ENCODE measurements at regions not wholly inside any gene's neighbourhood (a gene's known extent, or its start where the extent isn't known, plus 50 kb on each side); places are given as distances from the start of the nearest gene placed in this dataset.
A peak's percentile ranks its signal among the peaks of the same experiment; 100 is the strongest.

DNA sequence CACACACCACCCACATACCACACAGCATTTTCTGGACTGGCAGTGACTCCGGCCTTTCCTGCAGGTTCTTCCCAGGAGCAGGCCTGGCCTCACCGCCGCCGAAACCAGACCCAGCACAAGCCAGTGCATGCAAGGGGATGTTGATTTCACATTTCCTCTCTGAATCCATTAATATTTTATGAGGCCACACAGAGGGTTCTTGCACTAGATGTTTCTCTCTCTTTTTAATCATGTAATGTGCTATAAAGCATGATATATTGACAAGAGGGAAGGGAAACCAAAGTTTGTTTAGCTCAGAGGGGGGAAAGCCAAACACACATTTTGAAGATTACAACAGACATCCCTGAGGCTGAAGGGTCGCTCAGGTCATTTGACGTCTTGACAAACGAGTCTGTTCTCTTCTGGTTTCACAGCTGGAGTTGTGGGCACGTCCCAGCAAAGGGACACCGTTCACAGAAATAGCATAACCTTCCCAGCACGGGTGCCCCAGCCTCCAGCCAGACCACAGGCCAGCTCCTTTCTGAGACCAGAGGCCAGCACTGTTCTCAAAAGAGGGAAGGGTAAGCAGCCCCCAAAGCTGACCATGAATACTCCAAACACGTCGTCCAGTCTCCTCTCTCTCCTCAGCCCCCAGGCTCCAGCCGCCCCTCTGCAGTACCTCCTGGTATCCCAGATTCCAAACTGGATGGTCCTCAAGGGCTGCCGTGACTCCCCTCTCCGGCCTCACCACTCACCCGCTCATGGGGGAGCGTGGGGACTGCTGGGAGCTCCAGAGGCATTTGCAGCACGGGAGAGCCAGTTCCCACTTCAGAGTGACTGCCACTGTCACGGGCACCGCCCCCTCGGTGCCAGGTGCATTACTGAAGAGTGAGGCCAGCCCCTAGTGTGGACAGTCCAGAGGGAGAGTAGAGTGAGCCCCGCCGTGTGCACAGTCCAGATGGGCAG, 340.3 kb upstream of the SALL3 start:
- intact Hi-C loops (cut with DNase I) = no loop called here
- no peak for DNase-seq

DNA sequence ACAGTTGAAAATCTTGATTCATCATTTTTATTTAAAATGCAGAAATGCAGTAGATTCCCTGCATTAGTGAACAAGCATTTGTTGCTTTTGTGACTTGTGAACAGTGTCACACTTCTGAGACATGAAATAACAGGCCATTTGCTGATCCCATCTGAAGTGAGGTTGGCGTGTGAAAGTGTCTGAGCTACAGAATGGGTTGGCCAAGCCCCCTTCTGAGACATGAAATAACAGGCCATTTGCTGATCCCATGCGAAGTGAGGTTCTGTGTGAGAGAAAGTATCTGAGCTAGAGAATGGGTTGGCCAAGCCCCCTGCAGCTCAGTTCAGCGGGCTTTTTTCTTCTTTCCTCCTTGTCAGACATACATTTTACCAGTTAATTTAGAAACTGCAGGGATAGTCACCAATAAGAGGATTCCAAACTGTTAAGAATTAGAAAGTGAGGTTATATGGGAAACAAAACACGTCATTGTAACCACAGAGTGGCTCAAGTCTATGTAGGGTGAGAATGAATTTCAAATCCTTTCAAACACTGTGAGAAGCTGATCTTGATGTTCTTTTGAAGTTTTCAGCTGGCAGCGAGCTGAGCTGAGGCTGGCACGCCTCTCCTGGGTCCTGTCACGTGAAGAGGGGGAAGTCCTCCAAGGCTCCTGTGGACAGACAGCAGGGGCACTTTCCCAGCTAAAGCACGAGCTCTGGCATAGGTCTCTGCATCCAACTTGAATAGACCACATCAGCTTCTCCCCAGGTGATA, 339.2 kb upstream of the SALL3 start:
- peak in 1 of 10 donors; percentile 29 for DNase-seq
- intact Hi-C loops (cut with DNase I) = no loop called here

DNA sequence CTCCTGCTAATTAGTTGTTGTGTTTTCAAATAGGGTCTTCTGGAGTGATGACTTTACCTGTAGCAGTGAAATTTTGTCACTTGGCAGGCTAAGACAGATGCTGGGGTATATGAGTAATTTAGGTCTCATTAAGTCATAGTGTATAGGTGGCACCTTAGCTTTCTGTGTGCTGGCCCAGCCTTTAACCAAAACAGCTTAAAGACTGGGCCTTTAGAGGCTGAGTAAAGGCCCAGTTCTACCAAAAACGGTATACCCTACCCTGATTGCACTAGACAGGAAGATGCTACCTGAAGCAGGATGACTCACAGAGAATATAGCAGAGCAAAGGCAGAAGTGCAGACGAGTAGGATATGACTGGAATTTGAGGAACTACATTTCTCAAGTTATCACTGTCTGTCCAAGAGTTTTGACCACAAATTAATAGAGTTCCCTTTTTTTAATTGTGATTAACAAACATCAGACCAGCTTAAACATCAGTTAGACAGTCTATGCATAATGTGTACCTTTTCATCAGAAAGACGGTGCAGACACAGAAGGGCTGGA, 337.9 kb upstream of the SALL3 start:
- intact Hi-C loops (cut with DNase I) = no loop called here
- DNase-seq = no peak

DNA sequence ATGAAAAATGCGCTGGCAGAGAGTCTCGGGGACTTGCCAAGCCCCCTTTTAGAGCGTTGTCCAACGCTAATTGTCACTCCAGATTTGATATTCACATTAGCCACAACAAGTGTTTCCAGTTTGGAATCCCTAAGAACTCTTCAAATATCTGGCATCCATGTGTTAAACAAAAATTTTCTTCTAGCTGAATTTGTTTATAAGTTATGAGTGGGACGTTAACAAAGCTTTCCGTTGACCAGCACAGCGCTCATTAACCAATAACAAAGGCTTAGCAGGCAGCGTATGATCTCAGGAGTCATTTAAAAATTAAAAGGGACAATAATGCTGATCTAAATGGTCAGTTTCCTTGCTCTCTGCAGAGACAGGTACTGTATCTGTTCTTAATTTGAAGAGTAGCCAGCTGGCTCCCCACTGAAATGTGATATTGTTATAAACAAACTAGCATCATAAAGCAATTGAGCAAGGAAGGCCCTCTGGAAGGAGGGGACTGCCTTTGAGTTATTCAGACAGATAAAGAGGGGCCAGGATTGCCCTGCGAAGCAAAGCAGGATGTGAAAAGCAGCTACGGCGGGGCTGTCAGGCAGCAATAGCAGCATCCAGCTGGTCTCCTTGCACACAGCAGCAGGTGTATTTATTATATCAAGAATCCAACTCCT, 337.2 kb upstream of the SALL3 start:
- intact Hi-C loops (cut with DNase I) = no loop called here
- peak in 1 of 10 donors; percentile 45 for DNase-seq

DNA sequence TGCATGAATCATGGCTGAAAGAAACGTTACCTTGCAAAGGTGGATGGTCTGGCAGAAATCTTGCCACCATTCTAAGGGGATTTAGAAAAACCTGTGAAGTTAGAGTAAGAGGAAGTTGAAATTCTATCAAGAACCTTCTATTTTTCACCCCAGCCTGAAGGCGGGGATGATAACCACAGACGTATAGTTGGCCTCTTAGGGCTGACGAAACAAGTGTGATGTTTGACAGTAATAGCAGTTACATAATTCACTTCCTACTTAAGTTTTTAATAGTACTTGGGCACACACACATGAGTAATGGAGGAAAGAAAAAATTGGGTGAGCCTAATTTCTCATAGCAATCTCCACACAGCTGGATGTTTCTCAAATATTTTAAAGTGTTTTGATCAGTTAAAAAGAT, 336.6 kb upstream of the SALL3 start:
- intact Hi-C loops (cut with DNase I) = no loop called here
- DNase-seq = no peak

DNA sequence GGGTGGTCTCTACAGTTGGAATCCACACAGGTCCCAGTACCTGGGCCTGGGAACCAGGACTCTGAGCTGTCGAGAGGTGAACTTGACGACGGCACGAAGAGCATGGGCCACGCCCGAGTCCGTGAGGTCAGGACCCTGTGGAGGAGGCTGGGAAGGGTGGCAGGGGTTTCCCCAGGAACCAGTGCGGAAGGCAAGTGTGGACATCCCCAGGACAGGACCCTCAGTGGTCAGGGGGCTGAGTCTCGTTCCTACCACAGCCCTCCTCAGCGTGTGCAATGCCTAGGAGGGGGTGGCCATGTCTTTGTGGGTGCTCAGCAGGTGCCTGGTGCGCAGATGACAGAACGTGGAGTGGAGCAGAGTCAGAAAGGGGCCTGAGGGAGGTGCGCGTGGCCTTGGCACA, 335.6 kb upstream of the SALL3 start:
- DNase-seq = peak in 1 of 10 donors; percentile 62
- intact Hi-C loops (cut with DNase I) = no loop called here

DNA sequence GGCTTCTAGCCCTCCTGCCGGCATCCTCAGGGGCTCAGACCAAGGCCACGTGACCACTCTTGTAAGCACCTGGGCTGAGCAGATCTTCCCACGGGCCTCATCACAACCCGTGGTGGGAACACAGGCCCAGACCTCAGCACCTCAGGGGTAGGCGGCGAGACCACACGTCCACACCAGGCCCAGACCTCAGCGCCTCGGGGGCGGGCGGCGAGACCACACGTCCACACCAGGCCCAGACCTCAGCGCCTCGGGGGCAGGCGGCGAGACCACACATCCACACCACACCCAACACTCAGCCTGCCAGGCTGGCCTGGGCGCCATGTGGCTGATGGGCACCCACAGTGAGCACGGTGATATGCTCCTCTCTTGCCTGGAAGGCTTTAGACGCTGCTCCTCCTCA, 334.4 kb upstream of the SALL3 start:
- no peak for DNase-seq
- intact Hi-C loops (cut with DNase I) = no loop called here

DNA sequence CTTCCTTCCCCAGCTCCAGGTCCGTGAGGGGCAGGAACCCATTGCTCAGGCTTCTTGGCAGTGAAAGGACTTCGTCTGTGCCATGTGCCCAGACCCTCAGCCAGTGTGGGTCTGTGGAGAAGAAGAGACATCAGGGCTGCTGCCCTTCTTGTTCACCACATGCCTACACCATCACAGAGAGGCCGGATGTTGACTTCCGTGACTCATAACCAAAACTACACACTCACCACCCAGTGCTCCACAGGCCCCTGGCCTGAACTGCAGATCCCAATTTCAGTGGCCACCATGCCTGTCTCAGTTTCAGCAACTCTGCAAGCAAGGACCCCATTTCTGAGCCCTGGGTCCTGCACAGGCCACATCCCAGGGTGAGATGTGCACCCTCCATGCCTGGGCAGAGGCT, 332.6 kb upstream of the SALL3 start:
- intact Hi-C loops (cut with DNase I) = no loop called here
- peak in 1 of 10 donors; percentile 41 for DNase-seq

DNA sequence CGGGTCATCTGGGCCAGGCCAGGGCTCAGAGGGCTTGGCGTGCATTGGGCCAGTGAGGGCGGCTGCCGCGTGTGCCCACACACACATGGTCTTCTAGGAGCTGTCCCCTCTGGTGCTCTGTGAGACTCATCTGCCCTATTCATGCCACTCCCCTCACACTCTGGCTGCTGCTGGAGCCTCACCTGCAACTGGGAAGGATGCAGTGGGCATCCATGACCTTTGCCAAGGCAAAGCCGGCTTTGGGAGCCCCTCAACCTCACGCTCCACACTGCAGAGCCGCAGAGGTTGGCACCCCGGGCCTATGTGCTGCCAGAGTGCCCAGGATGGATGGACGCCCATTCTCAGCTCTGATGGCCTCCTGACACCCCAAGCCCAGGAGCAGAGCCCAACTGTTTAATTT, 330.2 kb upstream of the SALL3 start:
- intact Hi-C loops (cut with DNase I) = no loop called here
- DNase-seq = peak in 1 of 10 donors; percentile 60

DNA sequence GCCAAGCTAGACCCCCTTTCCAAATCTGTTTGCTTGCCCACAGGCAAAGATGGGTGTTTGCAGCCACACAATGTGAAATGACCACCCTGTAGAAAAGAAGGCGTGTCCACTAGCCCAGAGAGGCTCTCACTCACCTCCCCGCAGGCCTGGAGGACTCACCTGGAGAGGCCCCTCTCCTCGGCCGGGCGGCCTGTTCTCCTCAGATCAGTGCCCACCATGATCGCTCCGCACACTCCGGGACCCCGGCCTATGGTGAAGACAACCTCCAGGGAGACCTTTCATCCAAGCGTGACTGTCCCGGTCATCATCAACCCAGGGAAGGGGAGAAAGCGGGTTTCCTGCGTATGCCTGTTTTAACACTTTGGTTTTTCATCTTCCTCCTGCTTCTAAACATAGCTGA, 328.7 kb upstream of the SALL3 start:
- intact Hi-C loops (cut with DNase I) = no loop called here
- DNase-seq = peak in 1 of 10 donors; percentile 54

DNA sequence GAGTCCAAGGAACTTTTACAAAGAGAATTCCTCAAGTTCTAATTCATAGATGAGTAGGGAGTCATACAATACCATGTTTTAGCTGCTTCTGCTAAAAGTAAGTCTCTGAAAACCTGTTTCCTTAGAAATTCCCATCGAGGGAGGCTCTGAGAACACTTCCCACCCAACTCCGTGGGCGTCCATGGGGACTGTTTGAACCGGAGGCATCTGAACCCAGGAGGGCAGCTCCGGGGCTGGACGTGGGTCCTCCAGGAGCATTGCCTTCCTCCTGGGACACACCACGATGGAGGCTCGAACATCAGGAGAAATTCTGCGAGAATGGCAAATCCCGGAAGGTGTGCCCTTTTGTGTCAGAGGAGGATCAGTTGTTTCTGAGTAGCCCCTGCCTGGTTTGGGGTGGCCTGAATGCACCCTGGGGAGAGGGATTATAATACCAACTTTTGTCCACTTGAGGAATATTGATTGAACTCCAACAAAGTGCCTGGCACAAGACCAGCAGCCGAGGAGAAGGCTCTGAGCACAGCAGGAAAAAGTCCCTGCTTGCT, 327.5 kb upstream of the SALL3 start:
- peak in 1 of 10 donors; percentile 50 for DNase-seq
- intact Hi-C loops (cut with DNase I) = no loop called here

DNA sequence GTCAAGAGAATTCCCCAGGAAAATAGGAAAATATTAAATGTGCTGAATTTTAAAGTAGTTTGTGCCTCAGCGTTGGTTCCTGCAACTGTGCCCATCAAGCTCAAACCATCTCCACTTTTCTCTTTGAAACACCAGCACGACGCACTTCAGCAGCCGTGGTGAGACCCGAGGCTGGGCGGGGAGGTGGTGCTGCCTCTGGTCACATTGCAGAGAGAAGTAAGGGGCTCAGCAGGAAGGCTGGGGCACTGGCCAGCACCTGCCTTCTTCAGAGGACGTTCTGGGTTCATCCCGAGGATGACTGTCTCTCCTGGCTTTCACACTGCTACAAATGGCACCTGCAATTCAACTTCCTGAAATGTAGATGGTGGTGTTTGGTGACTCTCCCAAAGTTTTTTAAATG, 323.7 kb upstream of the SALL3 start:
- intact Hi-C loops (cut with DNase I) = no loop called here
- DNase-seq = peak in 1 of 10 donors; percentile 72

DNA sequence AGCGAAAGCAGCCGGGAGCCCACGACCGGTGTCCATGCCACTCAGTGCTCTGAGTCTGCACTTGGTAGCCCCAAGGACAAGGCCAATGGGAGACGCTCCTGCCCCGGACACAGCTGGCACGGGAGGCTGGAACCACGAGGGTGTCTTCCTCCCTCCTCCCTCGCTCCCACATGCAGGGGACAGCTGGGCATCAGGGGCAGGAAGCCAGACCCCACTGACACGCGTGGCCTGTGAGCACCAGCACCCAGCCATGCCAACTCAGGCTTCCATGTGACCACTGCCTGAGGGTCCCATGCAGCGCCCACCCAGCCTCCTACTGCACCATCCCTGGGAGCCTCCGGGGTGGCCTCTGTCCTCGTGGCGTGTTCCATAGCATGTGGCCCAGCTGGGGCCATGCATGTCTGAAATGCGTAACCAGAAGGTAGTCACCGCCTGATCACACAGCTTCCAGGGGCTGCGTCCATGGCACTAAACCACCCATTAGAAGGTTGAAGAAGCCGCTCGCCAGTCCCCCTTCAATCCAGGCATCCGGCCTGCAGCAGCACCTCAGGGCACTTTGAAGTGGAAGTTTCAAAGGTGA, 323.2 kb upstream of the SALL3 start:
- intact Hi-C loops (cut with DNase I) = no loop called here
- DNase-seq = peak in 2 of 10 donors; percentile 50

DNA sequence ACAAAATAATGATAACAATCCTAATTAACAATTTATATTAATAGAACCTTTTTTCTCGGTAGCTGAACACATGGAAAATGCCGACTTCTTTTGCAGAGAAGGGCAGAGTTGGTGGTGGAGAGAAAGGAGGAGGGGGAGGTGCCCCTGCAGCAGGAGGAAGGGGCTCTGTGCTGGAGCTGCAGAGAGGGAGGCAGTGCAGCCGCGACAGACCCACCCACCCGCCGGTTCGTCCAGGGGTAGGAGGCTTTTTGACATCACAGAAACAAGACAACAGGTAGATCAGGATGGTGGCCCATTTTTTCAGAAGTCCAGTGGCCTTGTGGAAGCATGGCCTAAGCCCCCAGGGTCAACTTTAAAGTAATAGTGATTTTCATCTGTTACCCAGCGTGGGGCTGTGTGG, 321.1 kb upstream of the SALL3 start:
- DNase-seq = peak in 1 of 10 donors; percentile 37
- intact Hi-C loops (cut with DNase I) = loop anchor here (2.0 kb wide), 1 partner anchor 328 kb away; no protein-coding TSS in a partner anchor

DNA sequence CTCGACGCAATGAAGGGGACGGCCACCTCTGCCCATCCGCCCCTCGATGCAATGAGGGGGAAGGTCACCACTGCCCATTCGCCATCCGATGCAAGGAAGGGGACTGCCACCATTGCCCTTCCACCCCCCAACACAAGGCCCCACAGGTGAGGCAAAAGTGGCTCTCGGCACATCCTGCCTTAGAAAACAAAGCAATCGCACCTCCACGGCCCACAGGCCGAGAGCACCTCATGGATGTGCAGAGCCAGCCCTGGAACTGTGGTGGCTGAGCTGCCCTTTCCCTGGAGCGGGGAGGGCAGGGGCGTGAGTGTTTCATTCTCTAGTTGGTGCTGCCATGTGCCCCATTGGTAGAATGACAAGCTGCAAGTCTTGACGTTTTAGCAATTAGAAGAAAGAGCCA, 320.6 kb upstream of the SALL3 start:
- DNase-seq = peak in 1 of 10 donors; percentile 64
- intact Hi-C loops (cut with DNase I) = loop anchor here (2.0 kb wide), 1 partner anchor 328 kb away; no protein-coding TSS in a partner anchor

DNA sequence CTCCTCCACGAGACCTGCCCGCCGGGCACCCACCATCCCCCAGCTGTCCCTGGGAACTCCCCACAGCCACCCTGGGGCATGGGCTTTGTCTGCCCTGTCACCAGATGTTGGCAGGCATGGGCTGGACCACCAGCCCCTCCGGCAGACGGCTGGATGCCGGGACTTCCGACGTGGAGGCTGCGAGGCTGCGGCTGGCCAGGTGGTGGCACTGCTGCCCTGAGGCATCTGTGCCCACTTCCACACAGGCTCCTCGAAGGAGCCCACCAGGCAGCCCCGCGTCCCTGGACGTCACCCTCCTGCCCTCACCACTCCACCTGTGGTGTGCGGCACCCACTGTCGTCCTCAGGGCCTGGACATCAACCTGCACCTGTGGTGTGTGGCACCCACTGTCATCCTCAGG, 319.9 kb upstream of the SALL3 start:
- DNase-seq = peak in 5 of 10 donors; percentile 10 to 83 (median 31)
- intact Hi-C loops (cut with DNase I) = loop anchor here (2.0 to 10.0 kb wide), 2 partner anchors 215 to 327 kb away; no protein-coding TSS in a partner anchor

DNA sequence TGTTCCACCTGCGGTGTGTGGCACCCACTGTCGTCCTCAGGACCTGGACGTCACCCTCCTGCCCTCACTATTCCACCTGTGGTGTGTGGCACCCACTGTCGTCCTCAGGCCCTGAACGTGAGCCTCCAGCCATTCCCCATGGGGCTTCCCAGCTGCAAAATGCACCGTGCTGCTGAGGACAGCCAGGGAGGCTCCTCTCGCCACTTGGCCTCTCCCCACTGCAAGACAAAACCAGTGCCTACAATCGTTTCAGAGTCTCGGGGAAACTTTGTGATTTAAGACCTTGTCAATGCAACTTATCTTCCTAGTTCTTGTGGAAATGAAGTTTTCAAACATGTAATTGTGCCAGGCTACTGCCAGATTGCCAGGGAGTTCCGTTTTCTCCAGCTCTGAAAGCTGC, 319.3 kb upstream of the SALL3 start:
- DNase-seq = peak in 1 of 10 donors; percentile 38
- intact Hi-C loops (cut with DNase I) = loop anchor here (10.0 kb wide), 1 partner anchor 214 kb away; no protein-coding TSS in a partner anchor

DNA sequence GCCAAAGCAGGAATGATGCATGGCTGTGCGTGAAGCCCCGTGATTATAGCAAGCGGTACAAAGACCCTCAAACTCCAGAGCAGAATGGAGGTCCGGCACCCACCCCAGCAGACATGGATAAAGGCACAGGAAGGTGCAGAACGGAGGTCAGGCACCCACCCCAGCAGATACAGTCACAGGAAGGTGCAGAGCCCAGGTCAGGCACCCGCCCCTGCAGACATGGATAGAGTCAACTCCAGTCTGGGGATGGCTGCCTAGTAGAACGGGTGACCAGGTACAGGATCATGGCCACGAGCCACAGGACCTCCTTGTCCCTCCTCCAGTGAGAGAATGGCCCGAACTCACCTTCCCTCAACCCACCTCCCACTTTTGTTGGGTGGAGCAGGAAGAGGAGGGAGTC, 318.3 kb upstream of the SALL3 start:
- intact Hi-C loops (cut with DNase I) = loop anchor here (10.0 kb wide), 1 partner anchor 213 kb away; no protein-coding TSS in a partner anchor
- peak in 2 of 10 donors; percentile 35 to 68 for DNase-seq

DNA sequence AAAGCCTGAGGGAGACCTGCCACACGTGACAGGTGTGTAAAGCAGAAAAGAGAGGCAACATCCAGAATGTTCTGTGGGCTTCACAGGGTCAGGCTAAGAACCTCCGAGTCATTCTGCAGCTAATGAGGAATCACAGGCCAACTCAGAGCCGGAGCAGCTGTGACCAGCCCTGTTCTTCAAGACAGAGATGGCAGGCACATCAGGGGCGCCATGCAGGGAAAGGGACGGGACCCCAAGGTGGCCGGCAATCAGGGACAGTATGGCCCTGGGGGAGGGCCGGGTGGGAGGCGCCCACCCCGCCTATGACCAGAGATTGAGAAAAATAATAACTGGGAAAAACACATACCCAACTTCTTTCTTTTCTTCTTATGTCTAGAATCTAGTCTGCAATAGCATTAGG, 316.7 kb upstream of the SALL3 start:
- DNase-seq = peak in 2 of 10 donors; percentile 24 to 59

More for the DNA sequence above, 316.7 kb upstream of the SALL3 start:
- intact Hi-C loops (cut with DNase I) = loop anchor here (10.0 kb wide), 1 partner anchor 212 kb away; no protein-coding TSS in a partner anchor

Measured in posterior cingulate gyrus (tissue), 11 donors.